HCT116 (cell line): ENCODE measurements at regions not wholly inside any gene's neighbourhood (a gene's known extent, or its start where the extent isn't known, plus 50 kb on each side); places are given as distances from the start of the nearest gene placed in this dataset.

Source experiments
- ATAC-seq: fragments of 200-7000 bp; cut with Tn5 transposase; 2 replicates; pipeline ENCODE4 v1.9.1; 2020; ENCODE audit warnings: mild to moderate bottlenecking, moderate library complexity
- BruUV-seq: library from RNA; stranded (reverse); fragments of 400-500 nt; replicated peaks from 2 replicates; lab custom pipeline; 2021; lab: Mats Ljungman, UMichigan
- CTCF ChIA-PET: fragments of 300-600 bp; sonication (Branson Sonifier 250); formaldehyde crosslinking; loops from one replicate; lab custom pipeline; 2021; ENCODE audit warnings: antibody characterized with exemption; lab: Charles Lee
- POLR2A ChIA-PET: fragments of 300-600, 350-600 bp; sonication (Branson Sonifier 250); formaldehyde crosslinking; loops from one replicate; lab custom pipeline; 2021; ENCODE audit warnings: antibody characterized with exemption; lab: Charles Lee
- RAD21 ChIA-PET, 2 experiments: fragments of 300-600 bp; sonication (Branson Sonifier 250); formaldehyde crosslinking; loops; one replicate each; lab custom pipeline; 2023; ENCODE audit warnings: low total read pairs in 2 of 2; ENCODE audit not compliant: uncharacterized antibody in 2 of 2, unreplicated experiment in 2 of 2, low non-redundant PET in 1 of 2; lab: Charles Lee
- DNase-seq: peaks from one replicate; pipeline ENCODE4 v3.0.0-alpha.2; 2010; ENCODE audit warnings: low read depth, low spot score
- H2AFZ ChIP-seq: fragments of 200-600 bp; shearing (Covaris generic), sonication (generic); 2 replicates; pipeline ENCODE4 v1.6.1; 2017; ENCODE audit warnings: low read depth, mixed run types, mixed read lengths, antibody characterized with exemption, low read length; ENCODE audit not compliant: poor library complexity, severe bottlenecking
- H3K27ac ChIP-seq: 2 replicates; pipeline ENCODE4 v1.5.1; 2012; ENCODE audit warnings: low read depth, low read length
- H3K27me3 ChIP-seq: fragments of 200-600 bp; sonication (generic); 2 replicates; pipeline ENCODE4 v1.6.1; 2016; ENCODE audit warnings: mixed run types, low read length, mixed read lengths; ENCODE audit not compliant: insufficient read depth
- H3K36me3 ChIP-seq, 2 experiments: fragments of 200-500 bp in 1 of 2; fragments of 200-600 bp in 1 of 2; sonication (Bioruptor generic) in 1 of 2; sonication (generic) in 1 of 2; 2 replicates each; pipeline versions ENCODE4 v1.5.1 to v1.6.1; 2014 to 2016; ENCODE audit warnings: low read length in 2 of 2, inconsistent platforms in 1 of 2, mixed read lengths in 1 of 2, mixed run types in 1 of 2; ENCODE audit not compliant: insufficient read depth in 2 of 2, control insufficient read depth in 1 of 2
- H3K4me1 ChIP-seq, 2 experiments: fragments of 200-600 bp in 1 of 2; sonication (generic) in 1 of 2; 2 replicates each; pipeline versions ENCODE4 v1.5.1 to v1.6.1; 2012 to 2017; ENCODE audit warnings: low read length in 2 of 2, inconsistent platforms in 1 of 2, mild to moderate bottlenecking in 1 of 2, mixed read lengths in 1 of 2, mixed run types in 1 of 2, moderate library complexity in 1 of 2; ENCODE audit not compliant: insufficient read depth in 2 of 2, control insufficient read depth in 1 of 2
- H3K4me2 ChIP-seq: fragments of 200-600 bp; sonication (generic); 2 replicates; pipeline ENCODE4 v1.6.1; 2017; ENCODE audit warnings: mixed run types, low read length, mixed read lengths
- H3K4me3 ChIP-seq, 2 experiments: fragments of 200-600 bp in 1 of 2; sonication (generic) in 1 of 2; replicated peaks in 1 of 2; 2 replicates each; pipeline ENCODE4 v1.5.1; 2011 to 2016; ENCODE audit warnings: low read length in 2 of 2, control low read depth in 1 of 2, low read depth in 1 of 2, mild to moderate bottlenecking in 1 of 2, mixed read lengths in 1 of 2, mixed run types in 1 of 2
- H3K79me2 ChIP-seq: fragments of 200-600 bp; sonication (generic); 2 replicates; pipeline ENCODE4 v1.6.1; 2017; ENCODE audit warnings: mild to moderate bottlenecking, mixed run types, low read length, moderate library complexity, mixed read lengths; ENCODE audit not compliant: insufficient read depth
- H3K9ac ChIP-seq: fragments of 200-600 bp; sonication (generic); 2 replicates; pipeline ENCODE4 v1.6.1; 2016; ENCODE audit warnings: low read length, mixed read lengths
- H3K9me2 ChIP-seq: fragments of 200-600 bp; sonication (generic), shearing (Covaris generic); 2 replicates; pipeline ENCODE4 v1.6.1; 2017; ENCODE audit warnings: mixed run types, mild to moderate bottlenecking, moderate library complexity; ENCODE audit not compliant: insufficient read depth
- H3K9me3 ChIP-seq, 2 experiments: fragments of 200-500 bp in 1 of 2; fragments of 200-600 bp in 1 of 2; sonication (Bioruptor generic) in 1 of 2; sonication (generic) in 1 of 2; 2 replicates each; pipeline ENCODE4 v1.6.1; 2014 to 2017; ENCODE audit warnings: low read length in 2 of 2, mixed read lengths in 2 of 2, inconsistent platforms in 1 of 2, low read depth in 1 of 2, mild to moderate bottlenecking in 1 of 2, mixed run types in 1 of 2, moderate library complexity in 1 of 2; ENCODE audit not compliant: control insufficient read depth in 1 of 2, insufficient read depth in 1 of 2
- H4K20me1 ChIP-seq: fragments of 200-600 bp; sonication (generic), shearing (Covaris generic); 2 replicates; pipeline ENCODE4 v1.6.1; 2017; ENCODE audit warnings: mixed run types, mild to moderate bottlenecking, moderate library complexity; ENCODE audit not compliant: insufficient read depth
- CBX3 ChIP-seq: IDR thresholded peaks from 2 replicates; pipeline ENCODE4 v1.6.1; 2012; ENCODE audit warnings: low read depth
- EZH2 ChIP-seq: fragments of 200-600 bp; sonication (generic); IDR thresholded peaks from 2 replicates; pipeline ENCODE4 v1.6.1; 2017; ENCODE audit warnings: antibody characterized with exemption, mixed run types
- EZH2phosphoT487 ChIP-seq: fragments of 200-600 bp; IDR thresholded peaks from 2 replicates; pipeline ENCODE4 v1.6.1; 2018; ENCODE audit warnings: antibody characterized with exemption, borderline replicate concordance
- JUND ChIP-seq: IDR thresholded peaks from 2 replicates; pipeline ENCODE4 v1.6.1; 2012
- RAD21 ChIP-seq: IDR thresholded peaks from 2 replicates; pipeline ENCODE4 v1.6.1; 2012; ENCODE audit warnings: low read depth, mild to moderate bottlenecking
- SP1 ChIP-seq: IDR thresholded peaks from 2 replicates; pipeline ENCODE4 v1.6.1; 2012; ENCODE audit warnings: low read depth
- intact Hi-C: fragments of 100-400 bp; cut with micrococcal nuclease; formaldehyde crosslinking; loops from 2 replicates; pipeline ENCODE4 v1.10.0; 2022
- TF ChIP-seq, protein P1 (sequence below): IDR thresholded peaks from 2 replicates; pipeline ENCODE4 v1.6.1; 2011; ENCODE audit warnings: mild to moderate bottlenecking, low read length, moderate library complexity; ENCODE audit not compliant: insufficient replicate concordance; ENCODE audit errors: extremely low read depth
- TF ChIP-seq, protein P2 (sequence below): IDR thresholded peaks from 2 replicates; pipeline ENCODE4 v1.6.1; 2012
- TF ChIP-seq, protein P3 (sequence below): IDR thresholded peaks from 2 replicates; pipeline ENCODE4 v1.6.1; 2012; ENCODE audit warnings: low read depth

DNA sequence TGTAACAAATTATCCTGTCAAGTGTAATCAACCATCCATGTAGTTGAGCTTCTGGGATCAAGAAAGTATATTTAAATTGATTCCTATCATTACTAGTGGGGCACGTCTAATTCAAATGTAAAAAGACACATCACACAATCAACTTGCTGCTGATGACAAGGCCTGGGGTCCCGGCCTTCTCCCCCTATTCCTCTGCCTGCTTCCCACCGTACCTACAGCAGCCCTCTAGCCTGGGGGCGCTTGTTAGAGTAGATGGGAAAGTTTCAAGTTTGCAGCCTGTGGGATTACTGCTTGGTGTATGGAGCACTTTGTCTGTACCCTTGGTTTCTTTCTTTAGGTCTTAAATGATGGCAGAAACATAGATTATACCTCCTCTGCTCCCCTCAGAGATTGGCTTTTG is 333.3 kb upstream of the KYNU start:
- no peak overlapping the region for H3K4me2 ChIP-seq
- no TSS peak for BruUV-seq
- no peak overlapping the region for H2AFZ ChIP-seq
- ATAC-seq: no peak
- TF ChIP-seq, protein P1, sequence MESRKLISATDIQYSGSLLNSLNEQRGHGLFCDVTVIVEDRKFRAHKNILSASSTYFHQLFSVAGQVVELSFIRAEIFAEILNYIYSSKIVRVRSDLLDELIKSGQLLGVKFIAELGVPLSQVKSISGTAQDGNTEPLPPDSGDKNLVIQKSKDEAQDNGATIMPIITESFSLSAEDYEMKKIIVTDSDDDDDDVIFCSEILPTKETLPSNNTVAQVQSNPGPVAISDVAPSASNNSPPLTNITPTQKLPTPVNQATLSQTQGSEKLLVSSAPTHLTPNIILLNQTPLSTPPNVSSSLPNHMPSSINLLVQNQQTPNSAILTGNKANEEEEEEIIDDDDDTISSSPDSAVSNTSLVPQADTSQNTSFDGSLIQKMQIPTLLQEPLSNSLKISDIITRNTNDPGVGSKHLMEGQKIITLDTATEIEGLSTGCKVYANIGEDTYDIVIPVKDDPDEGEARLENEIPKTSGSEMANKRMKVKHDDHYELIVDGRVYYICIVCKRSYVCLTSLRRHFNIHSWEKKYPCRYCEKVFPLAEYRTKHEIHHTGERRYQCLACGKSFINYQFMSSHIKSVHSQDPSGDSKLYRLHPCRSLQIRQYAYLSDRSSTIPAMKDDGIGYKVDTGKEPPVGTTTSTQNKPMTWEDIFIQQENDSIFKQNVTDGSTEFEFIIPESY: no peak
- TF ChIP-seq, protein P2, sequence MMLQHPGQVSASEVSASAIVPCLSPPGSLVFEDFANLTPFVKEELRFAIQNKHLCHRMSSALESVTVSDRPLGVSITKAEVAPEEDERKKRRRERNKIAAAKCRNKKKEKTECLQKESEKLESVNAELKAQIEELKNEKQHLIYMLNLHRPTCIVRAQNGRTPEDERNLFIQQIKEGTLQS: no peak
- TF ChIP-seq JUND (no peak), RAD21 (no peak), EZH2phosphoT487 (no peak), EZH2 (no peak), CBX3 (no peak), SP1 (no peak)
- TF ChIP-seq, protein P3, sequence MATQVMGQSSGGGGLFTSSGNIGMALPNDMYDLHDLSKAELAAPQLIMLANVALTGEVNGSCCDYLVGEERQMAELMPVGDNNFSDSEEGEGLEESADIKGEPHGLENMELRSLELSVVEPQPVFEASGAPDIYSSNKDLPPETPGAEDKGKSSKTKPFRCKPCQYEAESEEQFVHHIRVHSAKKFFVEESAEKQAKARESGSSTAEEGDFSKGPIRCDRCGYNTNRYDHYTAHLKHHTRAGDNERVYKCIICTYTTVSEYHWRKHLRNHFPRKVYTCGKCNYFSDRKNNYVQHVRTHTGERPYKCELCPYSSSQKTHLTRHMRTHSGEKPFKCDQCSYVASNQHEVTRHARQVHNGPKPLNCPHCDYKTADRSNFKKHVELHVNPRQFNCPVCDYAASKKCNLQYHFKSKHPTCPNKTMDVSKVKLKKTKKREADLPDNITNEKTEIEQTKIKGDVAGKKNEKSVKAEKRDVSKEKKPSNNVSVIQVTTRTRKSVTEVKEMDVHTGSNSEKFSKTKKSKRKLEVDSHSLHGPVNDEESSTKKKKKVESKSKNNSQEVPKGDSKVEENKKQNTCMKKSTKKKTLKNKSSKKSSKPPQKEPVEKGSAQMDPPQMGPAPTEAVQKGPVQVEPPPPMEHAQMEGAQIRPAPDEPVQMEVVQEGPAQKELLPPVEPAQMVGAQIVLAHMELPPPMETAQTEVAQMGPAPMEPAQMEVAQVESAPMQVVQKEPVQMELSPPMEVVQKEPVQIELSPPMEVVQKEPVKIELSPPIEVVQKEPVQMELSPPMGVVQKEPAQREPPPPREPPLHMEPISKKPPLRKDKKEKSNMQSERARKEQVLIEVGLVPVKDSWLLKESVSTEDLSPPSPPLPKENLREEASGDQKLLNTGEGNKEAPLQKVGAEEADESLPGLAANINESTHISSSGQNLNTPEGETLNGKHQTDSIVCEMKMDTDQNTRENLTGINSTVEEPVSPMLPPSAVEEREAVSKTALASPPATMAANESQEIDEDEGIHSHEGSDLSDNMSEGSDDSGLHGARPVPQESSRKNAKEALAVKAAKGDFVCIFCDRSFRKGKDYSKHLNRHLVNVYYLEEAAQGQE: no peak
- TF ChIP-seq, all 23 proteins: peak for 0
- Histone ChIP-seq H3K27ac (no peak overlapping the region), H3K9me2 (no peaks in the 10 kb centered on the region), H3K79me2 (no peaks in the 10 kb centered on the region), H3K9me3 (no peaks in the 10 kb centered on the region), H3K4me3 (no peak overlapping the region), H3K27me3 (no peaks in the 10 kb centered on the region), H4K20me1 (no peaks in the 10 kb centered on the region), H3K36me3 (no peaks in the 10 kb centered on the region), H3K9ac (no peak overlapping the region), H3K4me1 (no peaks in the 10 kb centered on the region)
- ChIA-PET RAD21 (no interaction called here), CTCF (no interaction called here), POLR2A (no interaction called here)
- intact Hi-C loops: no loop called here
- no peak for DNase-seq
